ENCODE measurements at regions not wholly inside any gene's neighbourhood (a gene's known extent, or its start where the extent isn't known, plus 50 kb on each side); places are given as distances from the start of the nearest gene placed in this dataset.

DNA sequence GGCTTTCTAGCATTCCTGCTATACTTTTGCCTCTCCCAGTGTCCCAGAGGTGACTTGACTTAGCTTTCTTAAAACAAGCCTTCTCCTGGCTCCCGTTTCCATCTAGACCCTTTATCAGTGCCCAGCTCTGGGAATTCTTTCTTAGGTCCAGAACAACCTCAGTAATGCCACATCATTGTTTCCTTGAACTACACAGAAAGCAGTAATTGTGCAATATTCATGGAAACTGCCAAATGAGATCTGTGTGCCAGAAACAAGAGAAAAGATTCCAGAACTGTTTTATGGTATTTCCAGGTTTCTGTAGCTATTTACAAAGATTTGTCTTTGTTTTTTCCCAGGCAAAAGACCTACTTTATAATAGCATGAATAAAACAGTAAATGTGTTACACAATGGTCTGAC lies 391.3 kb downstream of the SLCO4C1 start:
- no peak for TF ChIP-seq CTCF (IDR thresholded peaks at IDR 0.05; ENCODE audit: low read depth, low read length, missing control alignments)
- H3K4me3 ChIP-seq (ENCODE audit: low read depth, low read length), result no peak overlapping the region
- DNase-seq (ENCODE audit: low read depth), result no peak

DNA sequence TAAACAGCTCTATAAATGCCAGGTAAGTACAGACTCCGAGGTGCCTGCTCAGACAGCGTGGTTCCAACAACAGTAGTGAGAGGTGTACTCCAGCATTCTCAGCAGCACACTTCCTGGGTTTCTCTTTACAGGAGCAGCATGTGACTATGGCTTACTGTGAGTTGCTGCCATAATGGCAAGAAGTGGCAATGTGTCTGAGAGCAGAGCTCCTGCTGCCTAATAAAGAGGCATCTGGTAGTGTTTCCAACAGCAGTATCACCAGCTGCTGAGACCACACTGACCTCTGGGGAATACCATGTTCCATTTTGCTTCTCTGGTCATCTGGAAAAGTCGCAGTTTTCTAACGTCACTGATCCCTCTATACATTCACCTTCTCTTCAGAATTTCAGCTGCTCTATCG lies 398.2 kb downstream of the SLCO4C1 start:
- H3K4me3 ChIP-seq (ENCODE audit: low read depth, low read length), result no peak overlapping the region; the same call in 1 of the 2 replicates
- no peak for DNase-seq (ENCODE audit: low read depth)

GRCh38 chr5:101894985-101895384 lies 401.1 kb downstream of the SLCO4C1 start:
- no peak overlapping the region for H3K4me3 ChIP-seq (ENCODE audit: low read depth, low read length)
- TF ChIP-seq CTCF (IDR thresholded peaks at IDR 0.05; ENCODE audit: low read depth, low read length, missing control alignments), result no peak
- DNase-seq (ENCODE audit: low read depth), result no peak

More for the DNA sequence above, 398.2 kb downstream of the SLCO4C1 start:
- TF ChIP-seq CTCF (IDR thresholded peaks at IDR 0.05; ENCODE audit: low read depth, low read length, missing control alignments), result no peak

DNA sequence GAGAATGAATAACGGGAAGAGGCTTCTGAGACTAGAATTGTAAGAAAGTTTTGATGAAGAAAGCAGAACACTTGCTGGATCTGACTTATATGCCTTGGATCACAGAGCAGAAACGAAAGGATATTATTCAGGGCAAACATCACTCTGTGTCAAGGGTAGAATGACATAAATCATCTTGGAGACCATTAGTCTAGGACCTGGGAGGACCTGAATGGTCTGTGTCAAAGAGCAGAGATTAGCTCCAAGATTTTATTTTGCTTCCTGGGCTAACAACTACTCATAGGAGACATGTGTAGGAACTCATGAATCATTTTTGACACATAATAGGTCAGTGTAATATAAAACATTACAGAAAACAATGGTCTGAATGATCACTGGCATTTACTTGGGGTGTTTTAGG lies 417.9 kb downstream of the SLCO4C1 start:
- TF ChIP-seq CTCF (IDR thresholded peaks at IDR 0.05; ENCODE audit: low read depth, low read length, missing control alignments), result no peak

GRCh38 chr5:101877451-101877850 lies 418.6 kb downstream of the SLCO4C1 start:
- DNase-seq (ENCODE audit: low read depth), result no peak
- no peak for TF ChIP-seq CTCF (IDR thresholded peaks at IDR 0.05; ENCODE audit: low read depth, low read length, missing control alignments)

More for the DNA sequence above, 417.9 kb downstream of the SLCO4C1 start:
- no peak for DNase-seq (ENCODE audit: low read depth)
- no peak overlapping the region for H3K4me3 ChIP-seq (ENCODE audit: low read depth, low read length)

DNA sequence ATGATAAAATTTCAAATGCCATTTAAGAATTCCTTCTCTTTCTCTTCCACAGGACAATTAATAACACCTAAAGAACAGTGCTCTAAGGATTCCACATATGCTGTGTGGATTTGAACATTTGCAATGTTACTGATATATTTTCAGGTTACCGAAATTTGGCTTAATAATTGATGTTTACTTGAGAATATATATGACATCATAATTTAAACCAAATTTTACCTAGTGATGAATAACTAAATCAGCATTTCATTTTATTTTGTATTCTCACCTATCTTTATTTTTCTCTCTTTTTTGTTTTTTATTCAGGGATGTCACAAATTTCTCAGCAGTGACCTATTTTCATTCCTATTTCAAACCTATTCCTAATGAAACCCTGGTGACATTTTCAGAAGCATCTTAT lies 429.6 kb downstream of the SLCO4C1 start:
- no peak for DNase-seq (ENCODE audit: low read depth)
- no peak overlapping the region for H3K4me3 ChIP-seq (ENCODE audit: low read depth, low read length)
- no peak for TF ChIP-seq CTCF (IDR thresholded peaks at IDR 0.05; ENCODE audit: low read depth, low read length, missing control alignments)

More at GRCh38 chr5:101877451-101877850, 418.6 kb downstream of the SLCO4C1 start:
- H3K4me3 ChIP-seq (ENCODE audit: low read depth, low read length), result no peak overlapping the region

- no peak for TF ChIP-seq CTCF (IDR thresholded peaks at IDR 0.05; ENCODE audit: low read depth, low read length, missing control alignments)
- no peak for DNase-seq (ENCODE audit: low read depth)
- no peak overlapping the region for H3K4me3 ChIP-seq (ENCODE audit: low read depth, low read length)
These were observed 435.5 kb downstream of the SLCO4C1 start for GRCh38 chr5:101860563-101860962.
